Astrocyte of the spinal cord (primary cell): ENCODE measurements at regions not wholly inside any gene's neighbourhood (a gene's known extent, or its start where the extent isn't known, plus 50 kb on each side); places are given as distances from the start of the nearest gene placed in this dataset.
"Not testable (repeated sequence)": the region's sequence is repeated elsewhere in the genome, so short reads cannot be mapped to it uniquely, and the experiment has no call there.

Experiments used
- DNase-seq: peaks from one replicate; pipeline ENCODE4 v3.0.0; 2011; ENCODE audit warnings: low read depth, low spot score
- H3K4me3 ChIP-seq: 2 replicates; pipeline ENCODE4 v1.5.1; 2011; ENCODE audit warnings: low read depth, mild to moderate bottlenecking, low read length, moderate library complexity
- in situ Hi-C: cut with HindIII; loops from 2 replicates; pipeline ENCODE4 v1.10.0; 2017; ENCODE audit warnings: low sequenced_read_pairs

DNA sequence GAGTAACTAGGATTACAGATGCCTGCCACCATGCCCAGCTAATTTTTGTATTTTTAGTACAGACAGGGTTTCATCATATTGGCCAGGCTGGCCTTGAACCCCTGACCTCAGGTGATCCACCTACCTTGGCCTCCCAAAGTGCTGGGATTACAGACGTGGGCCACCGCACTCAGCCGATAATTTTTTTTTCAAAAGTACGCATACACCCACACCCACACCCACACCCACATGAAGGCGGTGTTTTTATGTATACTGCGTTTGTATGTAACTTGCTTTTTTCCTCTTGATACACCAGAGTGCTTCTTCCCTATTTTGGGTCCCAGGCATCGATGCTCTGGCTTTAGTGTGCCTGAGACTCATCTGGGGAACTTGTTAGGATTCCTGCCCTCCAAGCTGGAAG, 2932.3 kb downstream of the RPIA start:
- DNase-seq, in situ Hi-C loops, H3K4me3 ChIP-seq: not testable (repeated sequence)

DNA sequence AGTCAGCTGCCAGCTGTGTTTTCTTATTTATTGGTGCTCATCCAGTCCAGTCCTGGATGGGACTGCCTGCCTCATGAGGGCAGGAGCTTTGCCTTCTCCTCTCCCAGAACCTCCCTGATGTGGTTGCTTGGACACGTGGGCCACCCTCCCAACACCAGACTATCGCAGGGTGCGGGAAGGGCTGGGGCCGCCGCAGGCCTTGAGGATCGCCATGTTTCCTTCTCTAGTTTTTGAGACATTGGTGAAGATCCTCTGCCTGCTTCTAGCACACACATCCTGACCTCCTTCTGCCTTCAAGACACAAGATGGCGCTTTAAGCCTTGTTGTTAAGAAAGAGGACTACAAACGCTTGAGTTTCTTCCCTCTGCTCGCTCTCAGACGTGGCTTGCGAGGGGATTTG, 2937.0 kb downstream of the RPIA start:
- in situ Hi-C loops, DNase-seq, H3K4me3 ChIP-seq: not testable (repeated sequence)

DNA sequence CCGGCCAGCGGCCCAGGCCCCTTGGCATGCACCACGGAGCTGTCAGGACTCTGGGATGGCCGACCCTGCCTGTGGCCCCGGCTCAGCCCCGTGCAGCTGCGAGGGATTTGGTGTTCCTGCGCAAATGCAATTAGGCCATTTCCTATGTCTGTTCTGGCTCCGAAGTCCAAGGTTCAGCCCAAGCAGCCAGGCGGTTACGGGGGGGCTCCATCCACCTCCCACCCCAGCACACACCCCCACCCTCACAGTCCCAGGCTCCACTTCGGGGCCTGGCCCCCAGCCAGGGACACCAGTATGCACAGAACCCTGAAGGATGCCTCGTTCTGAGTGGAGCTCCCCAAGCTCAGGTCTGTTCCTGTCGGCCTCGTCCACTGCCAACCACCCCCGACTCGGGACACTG, 2965.7 kb downstream of the RPIA start:
- H3K4me3 ChIP-seq, in situ Hi-C loops: not testable (repeated sequence)

DNA sequence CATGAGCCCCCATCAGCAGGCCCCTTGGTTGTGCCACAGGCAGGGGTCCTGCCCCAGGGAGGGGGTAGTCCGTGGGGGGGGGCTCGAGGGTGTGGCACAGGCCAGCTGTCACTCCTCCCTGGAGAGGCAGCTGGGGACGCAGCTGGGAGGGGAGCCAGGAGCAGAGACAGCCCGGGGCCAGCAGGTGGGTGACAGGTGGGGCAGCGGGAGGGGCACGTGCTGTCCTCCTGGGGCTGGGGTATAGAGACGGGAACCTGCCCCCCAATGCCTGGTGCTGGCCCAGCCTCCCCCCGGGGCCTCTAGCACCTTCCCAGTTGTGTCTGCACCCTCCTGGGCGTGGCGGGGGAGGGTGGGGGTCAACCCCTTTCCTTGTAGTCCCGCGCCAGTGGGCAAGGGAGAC, 2966.9 kb downstream of the RPIA start:
- DNase-seq, in situ Hi-C loops, H3K4me3 ChIP-seq: not testable (repeated sequence)

More for the DNA sequence above, 2965.7 kb downstream of the RPIA start:
- DNase-seq, result peak; percentile 68

DNA sequence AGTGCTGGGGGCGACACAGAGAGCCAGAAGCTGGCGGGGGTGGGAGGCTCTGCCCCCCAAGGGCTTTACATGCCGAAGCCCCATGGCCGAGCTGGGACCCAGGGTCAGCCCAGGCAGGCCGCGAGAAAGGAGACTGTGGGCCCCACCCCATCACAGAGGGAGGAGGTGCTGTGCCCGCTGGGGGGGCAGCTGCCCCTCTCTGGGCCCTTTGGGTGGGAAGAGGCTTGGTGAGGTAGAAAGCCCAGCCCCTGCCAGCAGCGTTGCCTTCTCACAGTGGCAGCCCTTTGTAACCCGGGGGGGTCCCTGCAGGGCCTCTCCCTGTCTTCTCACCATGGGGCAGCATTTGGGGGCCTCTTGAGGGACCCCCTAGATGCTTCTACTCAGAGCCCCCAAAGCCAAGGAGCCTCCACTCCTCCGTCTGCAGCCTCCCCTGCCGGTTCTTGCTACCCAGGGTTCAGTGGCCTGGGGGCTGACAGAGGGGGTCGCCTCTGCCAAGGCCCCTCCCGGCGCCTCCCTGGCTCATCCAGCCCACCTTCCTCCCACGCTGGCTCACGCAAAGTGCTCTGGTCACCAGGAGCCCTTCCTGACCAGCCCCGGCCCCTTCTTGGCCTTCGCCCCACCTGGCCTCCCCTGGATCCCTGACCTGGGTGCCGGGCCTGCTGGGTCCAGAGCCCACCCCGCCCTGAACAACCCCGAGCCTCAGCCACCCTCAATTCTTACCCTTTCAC, 2967.9 kb downstream of the RPIA start:
- in situ Hi-C loops, DNase-seq: not testable (repeated sequence)
- H3K4me3 ChIP-seq, result peak overlapping the region; percentile 43

DNA sequence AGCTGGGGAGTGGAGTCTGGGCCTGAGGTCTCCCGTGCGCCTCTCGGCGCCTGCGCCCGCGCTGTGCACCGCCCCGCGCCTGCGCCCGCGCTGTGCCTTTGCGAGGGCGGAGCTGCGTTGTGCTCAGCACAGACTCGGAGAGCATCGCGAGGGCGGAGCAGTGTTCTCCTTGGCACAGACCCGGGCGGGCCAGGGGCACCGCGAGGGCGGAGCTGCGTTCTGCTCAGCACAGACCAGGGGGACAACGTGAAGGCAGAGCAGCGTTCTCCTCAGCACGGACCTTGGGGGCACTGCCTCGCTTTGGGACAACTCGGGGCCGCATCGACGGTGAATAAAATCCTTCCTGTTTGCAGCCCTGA, 2968.4 kb downstream of the RPIA start:
- H3K4me3 ChIP-seq, result peak overlapping the region; percentile 35
- DNase-seq, result peak; percentile 30
- in situ Hi-C loops, result not testable (repeated sequence)

DNA sequence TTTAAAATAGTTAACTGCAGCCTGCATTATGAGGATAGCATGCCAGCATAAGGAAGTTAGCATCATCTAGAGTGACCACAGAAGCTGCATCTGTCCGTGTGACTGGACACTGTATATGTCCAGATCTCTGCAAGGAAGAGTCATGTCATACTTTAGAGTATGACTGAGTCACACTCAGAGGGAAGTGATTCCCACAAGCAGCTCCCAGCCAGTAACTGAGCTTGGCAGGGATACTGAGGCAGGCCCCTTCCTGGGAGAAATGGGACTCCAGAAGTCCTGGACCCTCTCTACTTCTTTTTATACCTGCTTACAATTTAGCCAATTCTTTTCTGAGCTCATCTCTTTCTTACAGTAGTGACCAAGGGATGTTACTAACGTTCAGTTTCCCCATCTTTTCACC, 2975.9 kb downstream of the RPIA start:
- DNase-seq, result peak; percentile 0
- in situ Hi-C loops, H3K4me3 ChIP-seq: not testable (repeated sequence)

DNA sequence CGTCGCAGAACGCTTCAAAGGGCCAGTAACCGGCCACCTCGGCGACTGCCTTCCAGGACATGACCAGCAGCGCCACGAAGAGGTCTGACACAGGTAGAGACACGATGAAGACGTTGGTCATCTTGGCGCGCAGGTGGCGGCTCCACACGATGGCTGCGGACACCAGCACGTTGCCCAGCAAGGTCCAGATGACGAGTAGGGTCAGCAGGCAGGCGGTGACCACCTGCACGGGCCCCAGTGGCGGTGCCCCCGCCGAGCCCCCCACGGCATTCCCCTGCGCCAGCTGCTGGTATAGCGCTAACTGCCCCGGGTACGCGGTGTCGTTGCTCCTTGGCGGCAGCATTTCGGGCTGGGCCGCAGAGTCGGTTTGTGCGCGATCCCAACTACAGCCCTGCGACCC, 2994.1 kb downstream of the RPIA start:
- H3K4me3 ChIP-seq, in situ Hi-C loops, DNase-seq: not testable (repeated sequence)

DNA sequence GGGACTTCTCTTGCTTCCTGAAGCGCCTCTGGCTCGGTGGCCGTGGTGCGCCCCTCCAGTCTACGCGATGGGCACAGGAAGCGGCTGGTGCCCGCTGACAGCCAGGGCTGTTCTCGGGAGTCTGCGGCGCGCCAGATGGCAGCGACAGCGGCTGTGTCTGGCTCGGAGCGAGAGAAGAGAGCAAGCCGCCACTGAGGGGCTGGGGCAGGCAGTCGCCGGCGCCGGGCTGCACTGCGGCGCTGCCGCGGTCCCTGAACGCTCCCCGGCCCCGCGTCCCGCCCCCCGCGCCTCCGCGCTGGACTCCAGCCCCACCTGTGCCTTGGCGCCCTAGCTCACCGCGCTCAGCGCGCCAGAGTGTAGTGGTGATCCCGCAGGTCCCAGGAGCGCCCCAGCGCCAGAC, 2994.6 kb downstream of the RPIA start:
- DNase-seq, in situ Hi-C loops, H3K4me3 ChIP-seq: not testable (repeated sequence)
